Fibroblast of the aortic adventitia (primary cell): ENCODE measurements at regions not wholly inside any gene's neighbourhood (a gene's known extent, or its start where the extent isn't known, plus 50 kb on each side); places are given as distances from the start of the nearest gene placed in this dataset.

ENCODE experiments used
- DNase-seq: peaks from one replicate; pipeline ENCODE4 v3.0.0-alpha.2; 2010; ENCODE audit warnings: low read depth
- H3K4me3 ChIP-seq: 2 replicates; pipeline ENCODE4 v1.5.1; 2011; ENCODE audit warnings: low read depth, mild to moderate bottlenecking, control low read depth, low read length, moderate library complexity
- TF ChIP-seq, protein P1 (sequence below): IDR thresholded peaks from 2 replicates; pipeline ENCODE4 v1.5.1; 2011; ENCODE audit warnings: mild to moderate bottlenecking, low read length, control low read depth, inconsistent platforms; ENCODE audit not compliant: insufficient read depth

DNA sequence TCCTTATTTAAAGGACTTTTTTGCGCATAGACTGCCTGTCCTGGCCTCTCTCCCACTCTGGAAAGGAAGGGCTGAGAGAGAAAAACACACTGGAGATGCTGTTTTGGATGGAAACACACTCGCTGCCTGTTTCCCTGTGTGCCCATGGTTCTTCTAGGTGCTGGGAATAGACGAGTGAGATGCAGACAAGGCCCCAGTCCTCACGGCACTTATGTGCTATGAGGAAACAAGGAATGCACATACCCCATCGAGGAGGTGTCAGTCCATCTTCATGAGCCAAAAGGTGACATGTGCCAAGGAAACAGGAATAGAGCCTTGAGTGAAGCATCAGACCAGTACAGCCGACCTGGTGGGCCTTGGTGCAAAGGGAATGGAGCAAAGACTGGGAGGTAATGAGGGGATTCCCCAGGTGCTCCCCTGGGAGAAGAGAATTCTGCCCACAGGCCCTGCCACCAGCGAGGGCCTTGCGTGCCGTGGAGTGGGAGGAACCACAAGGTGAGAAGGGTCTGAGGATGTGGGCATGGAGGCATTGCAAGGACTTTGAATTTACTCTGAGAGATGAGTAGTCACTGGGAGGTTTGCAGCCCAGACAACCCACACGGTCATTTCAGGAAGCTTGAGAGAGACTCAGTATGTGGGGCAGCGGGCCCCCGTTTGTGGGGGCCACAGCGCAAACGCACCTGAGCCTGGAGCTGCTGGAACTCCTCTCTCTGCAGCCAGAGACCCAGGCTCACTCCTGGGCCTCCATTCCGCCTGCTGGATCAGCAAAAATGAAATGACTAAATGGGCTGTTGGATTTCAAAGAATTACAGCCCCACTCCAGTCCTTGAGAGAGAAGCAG, 197.5 kb upstream of the COPS8 start:
- DNase-seq, result no peak
- H3K4me3 ChIP-seq, result no peak overlapping the region
- TF ChIP-seq, protein P1, sequence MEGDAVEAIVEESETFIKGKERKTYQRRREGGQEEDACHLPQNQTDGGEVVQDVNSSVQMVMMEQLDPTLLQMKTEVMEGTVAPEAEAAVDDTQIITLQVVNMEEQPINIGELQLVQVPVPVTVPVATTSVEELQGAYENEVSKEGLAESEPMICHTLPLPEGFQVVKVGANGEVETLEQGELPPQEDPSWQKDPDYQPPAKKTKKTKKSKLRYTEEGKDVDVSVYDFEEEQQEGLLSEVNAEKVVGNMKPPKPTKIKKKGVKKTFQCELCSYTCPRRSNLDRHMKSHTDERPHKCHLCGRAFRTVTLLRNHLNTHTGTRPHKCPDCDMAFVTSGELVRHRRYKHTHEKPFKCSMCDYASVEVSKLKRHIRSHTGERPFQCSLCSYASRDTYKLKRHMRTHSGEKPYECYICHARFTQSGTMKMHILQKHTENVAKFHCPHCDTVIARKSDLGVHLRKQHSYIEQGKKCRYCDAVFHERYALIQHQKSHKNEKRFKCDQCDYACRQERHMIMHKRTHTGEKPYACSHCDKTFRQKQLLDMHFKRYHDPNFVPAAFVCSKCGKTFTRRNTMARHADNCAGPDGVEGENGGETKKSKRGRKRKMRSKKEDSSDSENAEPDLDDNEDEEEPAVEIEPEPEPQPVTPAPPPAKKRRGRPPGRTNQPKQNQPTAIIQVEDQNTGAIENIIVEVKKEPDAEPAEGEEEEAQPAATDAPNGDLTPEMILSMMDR, result no peak

DNA sequence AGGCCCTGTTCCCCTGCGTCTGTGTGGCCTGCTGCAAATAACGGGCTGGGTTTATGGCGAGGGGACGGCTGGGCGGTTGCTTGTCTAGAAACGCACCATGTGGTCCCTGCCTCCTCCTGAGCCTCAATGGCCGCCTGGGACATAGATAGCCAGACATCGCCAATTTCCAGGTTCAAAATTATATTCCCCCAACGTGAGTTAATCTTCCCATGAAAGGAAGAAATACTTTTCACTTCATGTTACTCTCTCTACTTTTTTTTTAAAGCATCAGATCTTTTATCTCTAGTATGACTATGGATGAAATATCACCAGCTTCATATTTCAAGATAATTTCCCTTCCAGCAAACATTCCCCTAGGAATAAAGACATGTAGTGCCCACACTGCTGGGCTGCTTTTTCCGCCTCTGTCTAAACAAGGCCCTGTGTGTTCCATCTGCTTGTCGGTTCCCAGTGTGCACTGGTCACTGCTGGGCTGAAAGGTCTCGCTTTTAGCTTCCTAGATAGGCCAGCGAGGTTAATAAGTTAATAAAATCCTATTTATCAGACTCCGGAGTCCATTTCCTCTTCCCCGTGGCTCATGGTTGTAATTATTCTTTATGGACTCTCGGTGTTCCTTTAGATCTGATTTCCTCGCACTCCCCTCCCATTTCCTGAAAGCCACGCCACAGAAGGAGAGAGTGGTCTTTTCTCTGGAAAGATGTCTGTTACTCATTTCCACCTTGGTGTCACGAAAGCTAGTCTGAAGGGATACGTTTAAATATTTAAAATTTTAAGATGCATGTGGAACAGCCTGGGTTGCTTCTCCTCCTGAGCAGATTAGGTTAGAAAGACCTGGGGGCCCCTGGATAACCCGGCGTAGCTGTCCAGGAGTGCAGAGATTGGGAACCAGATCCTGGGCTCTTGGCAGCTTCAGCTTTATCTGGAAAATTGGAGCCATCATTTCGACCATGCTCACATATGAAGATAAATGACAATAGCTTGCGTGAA, 196.6 kb upstream of the COPS8 start:
- peak; percentile 52 for DNase-seq
- TF ChIP-seq, protein P1, result no peak
- no peak overlapping the region for H3K4me3 ChIP-seq

DNA sequence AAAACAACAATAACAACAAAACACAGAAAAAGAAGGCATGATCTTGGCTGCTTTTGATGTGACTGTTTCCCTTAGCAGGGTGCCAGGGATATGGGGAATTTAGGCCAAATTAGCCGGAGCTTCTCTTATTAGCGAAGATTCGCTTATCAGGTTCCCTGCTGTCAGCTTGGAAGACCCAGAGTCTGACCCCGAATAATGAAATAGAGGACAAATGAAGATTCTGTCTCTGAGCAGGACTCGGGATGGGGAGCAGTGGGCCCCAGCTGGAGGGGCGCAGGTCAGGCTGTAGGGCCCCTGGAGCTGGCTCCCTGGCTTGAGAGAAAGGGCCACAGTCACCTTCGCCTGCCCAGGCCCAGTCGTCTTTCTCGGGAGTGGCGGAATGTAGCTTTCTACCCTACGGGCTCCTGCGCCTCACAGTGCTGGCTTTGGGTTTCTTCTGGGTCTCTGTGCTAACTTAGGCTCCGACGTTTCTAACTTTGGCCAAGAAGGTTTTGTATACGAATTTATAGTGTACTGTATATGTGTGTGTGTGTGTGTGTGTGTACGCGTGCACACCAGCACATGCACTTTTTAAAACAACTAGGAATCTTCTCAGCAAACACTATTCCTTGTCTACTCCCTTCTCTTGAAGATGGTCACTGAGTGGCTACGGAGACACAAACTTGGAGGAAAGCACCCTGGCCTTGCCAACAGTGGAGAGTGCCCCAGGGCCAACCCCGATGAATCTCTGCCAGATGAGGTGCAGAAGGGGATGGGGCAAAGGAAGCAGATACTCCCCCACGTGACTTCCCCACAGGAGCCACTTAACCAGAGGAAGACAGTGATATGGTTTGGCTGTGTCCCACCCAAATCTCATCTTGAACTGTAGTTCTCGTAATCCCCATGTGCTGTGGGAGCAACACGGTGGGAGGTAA, 195.6 kb upstream of the COPS8 start:
- DNase-seq, result no peak
- H3K4me3 ChIP-seq, result no peak overlapping the region
- TF ChIP-seq, protein P1, result no peak

DNA sequence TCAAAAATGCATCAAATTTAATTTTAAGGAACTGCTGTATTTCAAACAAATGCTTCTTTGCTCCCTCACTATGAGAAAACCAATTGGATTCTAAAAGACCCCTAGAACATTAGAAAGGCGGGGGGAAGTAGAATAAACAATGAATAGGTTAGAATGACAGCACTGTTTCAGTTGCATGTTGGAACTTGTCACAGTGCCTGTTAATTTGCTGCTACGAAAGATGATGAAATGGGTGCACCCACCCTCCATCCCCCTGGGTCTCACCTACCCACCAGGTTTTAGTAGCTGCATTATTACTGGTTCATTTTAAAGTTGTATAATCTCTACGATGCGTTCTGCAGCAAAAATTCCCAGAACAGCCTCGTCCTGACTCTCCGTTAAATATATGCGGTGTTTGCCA, 193.0 kb upstream of the COPS8 start:
- DNase-seq, result no peak

DNA sequence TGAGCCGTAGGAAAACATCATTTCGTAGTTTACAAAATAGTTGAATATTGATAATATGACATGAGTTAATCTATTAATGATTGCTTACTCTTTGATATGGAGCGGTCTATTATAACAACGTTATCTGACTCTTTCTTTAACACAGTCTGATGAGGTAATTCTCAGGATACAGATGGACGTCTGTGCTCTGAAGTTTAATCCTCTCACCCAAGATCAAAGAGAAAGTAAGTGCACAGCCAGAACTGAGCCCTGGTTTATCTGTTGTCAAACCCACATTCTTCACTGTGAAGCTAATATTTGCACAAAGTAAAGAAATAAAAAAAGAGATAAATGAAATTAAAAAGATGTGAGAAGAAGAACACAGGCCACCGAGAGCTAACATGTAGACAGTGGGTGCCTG, 190.9 kb upstream of the COPS8 start:
- H3K4me3 ChIP-seq, result no peak overlapping the region
- DNase-seq, result no peak
- TF ChIP-seq, protein P1, result no peak

More for the DNA sequence above, 193.0 kb upstream of the COPS8 start:
- TF ChIP-seq, protein P1, result no peak
- H3K4me3 ChIP-seq, result no peak overlapping the region

DNA sequence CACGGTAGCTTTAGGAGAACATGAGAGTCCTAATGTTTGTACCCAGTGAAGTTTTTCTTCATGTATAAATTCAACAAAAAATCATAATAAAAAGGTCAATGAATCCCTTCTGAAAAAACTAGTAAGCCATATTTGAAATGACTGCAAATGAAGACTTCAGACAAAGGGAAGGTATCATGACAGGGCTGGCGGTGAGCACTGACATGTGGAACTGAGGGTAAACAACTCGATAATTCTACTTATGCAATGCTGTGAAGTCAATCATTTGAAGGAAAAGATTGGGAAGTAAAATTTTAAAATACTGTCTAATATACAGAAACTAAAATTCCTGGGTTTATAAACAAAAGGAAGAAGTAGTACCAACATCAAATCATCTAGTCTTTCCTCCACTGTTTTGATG, 190.2 kb upstream of the COPS8 start:
- DNase-seq, result no peak
- TF ChIP-seq, protein P1, result no peak
- no peak overlapping the region for H3K4me3 ChIP-seq
